Duodenal mucosa (tissue), 2 donors: ENCODE measurements at regions not wholly inside any gene's neighbourhood (a gene's known extent, or its start where the extent isn't known, plus 50 kb on each side); places are given as distances from the start of the nearest gene placed in this dataset.

ENCODE experiments used
- H3K27ac ChIP-seq: one replicate; pipeline ENCODE4 v1.7.0; 2013; ENCODE audit warnings: low read depth, low read length
- H3K27me3 ChIP-seq, 2 donors: one replicate each; pipeline ENCODE4 v1.7.0; 2013; ENCODE audit warnings: low read length in 2 of 2, control low read depth in 1 of 2; ENCODE audit not compliant: insufficient read depth in 2 of 2, control insufficient read depth in 1 of 2
- H3K36me3 ChIP-seq, 2 donors: one replicate each; pipeline ENCODE4 v1.7.0; 2013; ENCODE audit warnings: low read length in 2 of 2, control low read depth in 1 of 2; ENCODE audit not compliant: insufficient read depth in 2 of 2, control insufficient read depth in 1 of 2
- H3K4me1 ChIP-seq, 2 donors: one replicate each; pipeline ENCODE4 v1.7.0; 2013; ENCODE audit warnings: low read length in 2 of 2, control low read depth in 1 of 2; ENCODE audit not compliant: insufficient read depth in 2 of 2, control insufficient read depth in 1 of 2
- H3K4me3 ChIP-seq, 2 donors: one replicate each; pipeline ENCODE4 v1.7.0; 2013; ENCODE audit warnings: low read length in 2 of 2, low read depth in 1 of 2
- H3K9ac ChIP-seq, 2 donors: one replicate each; pipeline ENCODE4 v1.7.0; 2013; ENCODE audit warnings: low read length in 2 of 2, low read depth in 1 of 2
- H3K9me3 ChIP-seq, 2 donors: one replicate each; pipeline ENCODE4 v1.7.0; 2013; ENCODE audit warnings: low read length in 2 of 2, control low read depth in 1 of 2; ENCODE audit not compliant: control insufficient read depth in 1 of 2

- no peak overlapping the region for H3K4me3 ChIP-seq
- H3K27me3 ChIP-seq, result no peaks in the 10 kb centered on the region
- no peaks in the 10 kb centered on the region for H3K4me1 ChIP-seq
- H3K27ac ChIP-seq, result no peak overlapping the region
- H3K9ac ChIP-seq, result no peak overlapping the region
- H3K36me3 ChIP-seq, result no peaks in the 10 kb centered on the region
- no peaks in the 10 kb centered on the region for H3K9me3 ChIP-seq
These were observed 154.3 kb downstream of the RMST start for GRCh38 chr12:97616946-97617345.

DNA sequence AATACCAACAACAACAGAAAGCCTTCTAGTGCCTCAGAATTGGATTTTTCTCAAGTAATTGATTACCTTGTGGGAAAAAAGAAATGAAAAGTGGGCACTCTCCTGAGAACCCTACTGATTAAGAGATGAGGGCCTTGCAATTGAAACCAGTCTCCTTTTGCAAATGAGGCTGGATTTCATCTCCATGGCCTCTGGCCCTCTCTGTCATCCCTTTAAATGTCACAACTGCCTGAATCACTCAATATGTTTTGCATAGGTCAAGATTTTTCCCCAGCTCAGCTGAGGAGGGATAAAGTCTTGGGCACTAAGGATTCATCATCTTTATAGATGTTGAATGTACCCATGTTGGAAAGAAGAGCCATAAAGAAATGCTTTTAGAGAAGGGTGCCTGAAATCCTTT, 166.4 kb downstream of the RMST start:
- Histone ChIP-seq H3K36me3 (no peaks in the 10 kb centered on the region), H3K9me3 (no peaks in the 10 kb centered on the region), H3K27me3 (no peaks in the 10 kb centered on the region), H3K4me1 (no peaks in the 10 kb centered on the region), H3K27ac (no peak overlapping the region), H3K9ac (no peak overlapping the region), H3K4me3 (no peak overlapping the region)

DNA sequence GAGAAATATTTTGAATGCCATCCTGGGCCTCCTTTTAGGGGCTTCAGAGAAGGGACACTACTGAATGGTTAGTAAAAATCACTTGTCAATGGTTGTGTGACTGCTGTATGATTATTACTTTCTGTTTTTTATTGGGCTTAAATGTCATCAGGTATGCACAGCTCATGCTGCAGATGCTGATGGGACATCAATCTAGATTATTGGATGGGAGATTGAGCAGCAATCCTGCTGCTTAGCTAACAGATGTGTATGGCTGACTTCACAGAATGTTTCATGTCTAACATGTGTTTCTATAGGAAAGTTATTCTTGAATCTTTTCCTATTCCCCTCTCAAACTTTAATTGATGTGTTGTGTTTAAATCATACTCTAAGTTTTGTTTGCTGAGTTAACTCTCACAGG, 166.8 kb downstream of the RMST start:
- Histone ChIP-seq H3K4me3 (no peak overlapping the region), H3K27ac (no peak overlapping the region), H3K9ac (no peak overlapping the region), H3K27me3 (no peaks in the 10 kb centered on the region), H3K36me3 (no peaks in the 10 kb centered on the region), H3K4me1 (no peaks in the 10 kb centered on the region), H3K9me3 (no peaks in the 10 kb centered on the region)

- Histone ChIP-seq H3K4me1 (no peaks in the 10 kb centered on the region), H3K36me3 (no peaks in the 10 kb centered on the region), H3K9ac (no peak overlapping the region), H3K27me3 (no peaks in the 10 kb centered on the region), H3K4me3 (no peak overlapping the region), H3K27ac (no peak overlapping the region), H3K9me3 (no peaks in the 10 kb centered on the region)
These were observed 167.8 kb downstream of the RMST start for GRCh38 chr12:97630356-97630755.

- H3K27me3 ChIP-seq, result no peaks in the 10 kb centered on the region
- H3K9me3 ChIP-seq, result no peaks in the 10 kb centered on the region
- H3K9ac ChIP-seq, result no peak overlapping the region
- no peaks in the 10 kb centered on the region for H3K36me3 ChIP-seq
- H3K27ac ChIP-seq, result no peak overlapping the region
- H3K4me3 ChIP-seq, result no peak overlapping the region
- H3K4me1 ChIP-seq, result no peaks in the 10 kb centered on the region
These were observed 168.3 kb downstream of the RMST start for GRCh38 chr12:97630875-97631274.

GRCh38 chr12:97637770-97638169, 175.2 kb downstream of the RMST start:
- no peaks in the 10 kb centered on the region for H3K27me3 ChIP-seq
- H3K4me1 ChIP-seq, result no peaks in the 10 kb centered on the region
- H3K9me3 ChIP-seq, result no peaks in the 10 kb centered on the region
- H3K9ac ChIP-seq, result no peak overlapping the region
- H3K36me3 ChIP-seq, result no peaks in the 10 kb centered on the region
- no peak overlapping the region for H3K4me3 ChIP-seq
- H3K27ac ChIP-seq, result no peak overlapping the region

DNA sequence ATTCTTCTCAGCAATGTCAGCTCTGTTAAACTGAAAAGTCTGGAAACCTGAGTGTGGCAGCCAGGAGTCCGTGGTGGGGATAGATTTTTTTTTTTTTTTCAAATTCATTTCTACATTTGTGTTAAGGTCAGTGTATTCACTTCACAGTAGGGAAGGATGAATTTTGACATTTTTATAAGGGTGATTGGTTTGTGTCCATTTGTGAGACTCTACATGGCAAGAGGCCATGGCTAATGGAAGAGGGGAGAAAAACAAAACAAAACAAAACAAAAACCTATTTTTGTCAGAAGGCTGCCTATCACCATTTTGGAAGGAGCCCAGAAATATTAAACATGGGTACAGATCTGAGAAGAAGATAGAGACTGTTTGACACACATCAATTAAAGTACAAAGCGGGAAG, 176.1 kb downstream of the RMST start:
- Histone ChIP-seq H3K9ac (no peak overlapping the region), H3K36me3 (no peaks in the 10 kb centered on the region), H3K9me3 (no peaks in the 10 kb centered on the region), H3K27ac (no peak overlapping the region), H3K4me3 (no peak overlapping the region), H3K27me3 (no peaks in the 10 kb centered on the region), H3K4me1 (no peaks in the 10 kb centered on the region)

- Histone ChIP-seq H3K4me3 (no peak overlapping the region), H3K9me3 (no peaks in the 10 kb centered on the region), H3K36me3 (no peaks in the 10 kb centered on the region), H3K9ac (no peak overlapping the region), H3K4me1 (no peaks in the 10 kb centered on the region), H3K27me3 (no peaks in the 10 kb centered on the region), H3K27ac (no peak overlapping the region)
These were observed 177.1 kb downstream of the RMST start for GRCh38 chr12:97639702-97640101.

GRCh38 chr12:97640826-97641225, 178.2 kb downstream of the RMST start:
- no peaks in the 10 kb centered on the region for H3K9me3 ChIP-seq
- H3K27me3 ChIP-seq, result no peaks in the 10 kb centered on the region

DNA sequence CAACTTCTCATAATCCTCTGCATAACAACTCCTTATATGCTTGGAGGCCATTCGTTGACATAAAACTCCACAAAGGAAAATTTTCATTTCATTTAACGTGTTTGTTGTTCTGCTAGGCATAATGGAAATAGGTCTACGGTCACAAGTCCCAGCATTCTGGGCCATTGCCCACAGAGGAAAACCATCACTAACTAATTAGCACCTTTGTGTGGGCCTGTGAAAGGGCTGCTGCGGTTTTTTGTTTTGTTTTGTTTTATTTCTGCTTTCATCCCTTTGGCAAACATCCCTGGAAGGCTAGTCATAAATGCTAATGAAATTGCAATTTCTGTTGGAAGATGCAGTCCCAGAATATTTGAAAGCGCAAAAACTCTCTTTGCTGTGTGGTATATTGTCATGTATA, 180.3 kb downstream of the RMST start:
- H3K9me3 ChIP-seq, result no peaks in the 10 kb centered on the region
- H3K36me3 ChIP-seq, result no peaks in the 10 kb centered on the region
- no peaks in the 10 kb centered on the region for H3K4me1 ChIP-seq
- H3K27me3 ChIP-seq, result no peaks in the 10 kb centered on the region
- no peak overlapping the region for H3K4me3 ChIP-seq
- H3K27ac ChIP-seq, result no peak overlapping the region
- no peak overlapping the region for H3K9ac ChIP-seq

More at GRCh38 chr12:97640826-97641225, 178.2 kb downstream of the RMST start:
- Histone ChIP-seq H3K4me1 (no peaks in the 10 kb centered on the region), H3K9ac (no peak overlapping the region), H3K27ac (no peak overlapping the region), H3K4me3 (no peak overlapping the region), H3K36me3 (no peaks in the 10 kb centered on the region)

DNA sequence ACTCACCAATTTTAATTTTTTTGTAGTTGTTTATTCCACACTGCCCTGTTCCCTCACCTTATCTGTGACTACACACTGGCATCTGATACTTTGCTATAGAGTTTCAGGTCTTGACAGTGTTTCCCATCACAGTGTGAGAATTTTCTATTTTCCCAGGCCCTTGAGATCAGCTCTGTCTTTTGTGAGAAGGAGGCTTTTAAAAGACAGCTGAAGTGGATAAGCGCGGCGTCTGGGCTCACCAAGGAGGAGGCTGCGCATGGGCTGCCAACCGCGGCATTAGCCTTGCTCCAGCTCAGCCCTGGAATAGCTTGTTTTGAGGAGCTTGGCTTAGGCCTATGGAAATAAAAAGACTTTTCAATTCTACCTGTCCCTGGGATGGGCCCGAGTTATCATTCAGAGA, 181.3 kb downstream of the RMST start:
- Histone ChIP-seq H3K4me1 (no peaks in the 10 kb centered on the region), H3K27me3 (no peaks in the 10 kb centered on the region), H3K4me3 (no peak overlapping the region), H3K36me3 (no peaks in the 10 kb centered on the region), H3K9ac (no peak overlapping the region), H3K27ac (no peak overlapping the region), H3K9me3 (no peaks in the 10 kb centered on the region)
